GM12892 (cell line): ENCODE measurements at regions not wholly inside any gene's neighbourhood (a gene's known extent, or its start where the extent isn't known, plus 50 kb on each side); places are given as distances from the start of the nearest gene placed in this dataset.
A peak's percentile ranks its signal among the peaks of the same experiment; 100 is the strongest.

ENCODE experiments used
- DNase-seq: peaks from one replicate; pipeline ENCODE4 v3.0.0; 2011; ENCODE audit not compliant: insufficient read length
- FAIRE-seq: peaks from 2 replicates; lab custom pipeline; 2011; peaks lifted over from hg19 to GRCh38; lab: Jason Lieb, UNC
- POLR2A ChIP-seq: IDR thresholded peaks from 2 replicates; pipeline ENCODE4 v1.6.1; 2011; ENCODE audit warnings: low read depth, low read length, control low read depth
- POLR2AphosphoS5 ChIP-seq: IDR thresholded peaks from 2 replicates; pipeline ENCODE4 v1.6.1; 2011; ENCODE audit warnings: low read depth, low read length, control low read depth
- TAF1 ChIP-seq: IDR thresholded peaks from 2 replicates; pipeline ENCODE4 v1.6.1; 2011; ENCODE audit warnings: low read depth, mild to moderate bottlenecking, control low read depth, low read length, borderline replicate concordance

DNA sequence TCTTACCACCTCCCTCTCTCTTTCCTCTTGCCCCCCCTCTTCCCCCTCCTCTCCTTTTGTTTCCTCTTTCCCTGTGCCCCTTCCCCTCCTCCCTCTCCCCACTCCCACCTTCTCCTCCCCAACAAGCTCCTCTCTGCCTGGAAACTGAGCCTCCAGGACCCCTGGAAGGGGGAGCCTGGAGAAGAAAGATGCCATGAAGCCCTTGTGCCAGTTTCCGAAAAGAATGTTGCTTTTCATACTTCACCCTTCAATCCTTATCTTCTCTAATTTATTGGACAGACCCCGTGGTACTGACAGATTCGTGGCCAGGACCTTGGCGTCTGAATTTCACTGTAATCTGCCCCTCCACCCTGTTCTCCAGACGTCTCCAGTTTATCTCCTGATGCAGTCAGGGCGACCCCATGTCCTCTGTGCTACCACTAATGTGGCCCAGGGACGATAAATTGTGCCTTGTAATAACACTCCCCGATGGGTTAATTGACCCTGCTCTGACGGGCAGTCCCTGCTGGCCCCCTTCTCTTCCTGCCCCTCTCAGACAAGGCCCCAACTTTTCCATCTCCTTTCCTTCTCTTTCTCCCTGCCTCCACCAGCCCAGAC is 138.4 kb upstream of the GSE1 start:
- FAIRE-seq (no peak), DNase-seq (no peak)
- TF ChIP-seq TAF1: no peak
- no peak for TF ChIP-seq POLR2A
- TF ChIP-seq POLR2AphosphoS5: no peak

DNA sequence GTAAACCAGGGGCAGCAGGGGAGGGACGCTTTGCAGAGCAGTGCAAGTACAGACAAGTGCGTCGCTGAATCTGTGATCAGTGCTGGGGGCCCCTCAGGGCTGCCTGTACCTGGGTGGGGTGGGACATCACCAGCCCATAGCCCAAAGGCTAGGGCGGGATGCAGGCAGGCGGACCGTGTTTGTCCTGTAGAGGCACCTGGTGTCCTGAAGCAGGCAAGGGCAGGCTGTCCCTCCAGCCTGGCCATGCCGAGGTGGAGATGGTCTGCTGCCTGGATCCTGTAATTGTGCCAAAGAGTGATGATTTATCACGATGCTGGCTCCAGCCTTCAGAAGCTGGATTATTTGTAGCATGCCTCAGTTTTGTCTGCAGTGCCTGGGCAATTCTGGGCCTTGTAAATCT is 137.9 kb upstream of the GSE1 start:
- TF ChIP-seq POLR2A (no peak), TAF1 (no peak), POLR2AphosphoS5 (no peak)
- FAIRE-seq (no peak), DNase-seq (no peak)

- TF ChIP-seq POLR2A (no peak), POLR2AphosphoS5 (no peak), TAF1 (no peak)
- DNase-seq (no peak), FAIRE-seq (no peak)
Observed at GRCh38 chr16:85475691-85476300, 137.3 kb upstream of the GSE1 start.

DNA sequence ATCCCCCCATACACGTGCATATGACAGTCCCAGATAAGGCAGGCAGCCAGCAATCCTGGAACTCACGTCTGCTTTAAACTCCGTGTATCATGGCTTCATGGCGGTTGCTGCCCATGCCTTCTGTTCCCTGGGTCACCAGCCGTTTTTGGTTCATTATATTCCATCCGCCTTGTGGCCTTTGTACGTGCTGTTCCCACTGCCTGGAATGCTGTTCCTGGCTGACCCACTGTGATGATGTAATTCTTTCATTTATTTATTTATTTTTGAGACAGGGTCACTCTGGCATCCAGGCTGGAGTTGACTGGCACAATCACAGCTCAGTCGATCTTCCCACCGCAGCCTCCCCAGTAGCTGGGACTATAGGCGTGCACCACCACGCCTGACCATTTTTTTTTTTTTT is 136.7 kb upstream of the GSE1 start:
- DNase-seq (no peak), FAIRE-seq (no peak)
- TF ChIP-seq POLR2AphosphoS5: no peak
- no peak for TF ChIP-seq TAF1
- TF ChIP-seq POLR2A: no peak

DNA sequence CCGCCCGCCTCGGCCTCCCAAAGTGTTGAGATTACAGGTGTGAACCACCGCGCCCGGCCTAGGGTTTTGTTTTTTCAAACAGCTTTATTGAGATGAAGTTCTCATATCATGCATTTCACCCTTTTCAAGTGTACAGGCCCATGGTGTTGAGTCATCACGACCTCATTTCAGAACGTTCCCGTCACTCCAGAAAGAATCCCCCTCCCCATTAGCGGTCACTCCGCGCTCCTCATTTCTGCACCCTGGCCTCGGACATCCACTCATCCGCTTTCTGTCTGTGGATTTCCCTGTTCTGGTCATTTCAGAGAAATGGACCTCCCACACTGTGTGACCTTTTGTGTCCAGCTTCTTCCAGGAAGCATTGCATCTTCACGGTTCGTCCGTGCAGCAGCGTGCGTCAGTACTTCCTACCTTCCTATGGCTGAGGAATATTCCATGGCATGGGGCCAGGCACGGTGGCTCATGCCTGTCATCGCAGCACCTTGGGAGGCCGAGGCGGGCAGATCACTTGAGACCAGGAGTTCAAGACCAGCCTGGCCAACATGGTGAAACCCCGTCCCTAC is 135.2 kb upstream of the GSE1 start:
- no peak for DNase-seq
- FAIRE-seq: no peak
- TF ChIP-seq POLR2AphosphoS5 (no peak), POLR2A (no peak), TAF1 (no peak)

DNA sequence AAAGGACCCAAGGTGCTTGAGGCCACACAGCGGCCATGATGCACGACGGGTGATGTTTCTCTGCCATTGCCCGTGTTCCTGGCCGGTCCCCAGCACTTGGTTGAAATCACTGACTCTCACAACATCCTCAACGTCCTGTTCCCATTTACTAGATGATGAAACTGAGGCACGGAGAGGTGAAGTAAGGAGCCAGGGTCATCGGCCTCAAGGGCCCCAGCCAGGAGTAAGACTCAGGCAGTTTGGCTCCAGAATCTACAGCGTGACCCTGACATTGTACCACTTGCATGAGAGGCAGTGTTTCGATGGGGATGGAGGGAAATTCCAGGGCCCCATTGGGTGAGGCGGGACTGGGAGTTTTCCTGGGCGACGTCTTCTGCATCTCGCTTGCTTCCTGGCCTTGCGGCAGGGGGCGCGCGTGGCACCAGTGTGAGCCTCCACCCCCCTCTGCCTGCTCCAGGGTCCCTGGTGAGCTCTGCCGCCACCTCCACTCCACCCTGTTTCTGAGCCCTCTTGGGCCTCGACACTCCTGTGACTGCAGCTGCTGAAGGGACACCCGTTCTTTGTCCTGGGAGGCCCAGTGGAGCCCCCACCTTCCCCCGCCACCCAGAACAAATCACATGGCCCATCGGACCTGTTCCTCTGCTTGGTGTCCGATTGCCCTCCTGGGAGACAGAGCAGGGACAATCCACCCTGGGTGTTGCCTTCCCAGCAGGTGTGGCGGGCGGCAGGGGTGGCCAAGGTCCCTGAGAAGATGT is 133.0 kb upstream of the GSE1 start:
- FAIRE-seq (peak; percentile 74), DNase-seq (peak; percentile 86)
- TF ChIP-seq TAF1 (no peak), POLR2AphosphoS5 (no peak), POLR2A (no peak)

GRCh38 chr16:85480727-85481101 is 132.4 kb upstream of the GSE1 start:
- TF ChIP-seq POLR2AphosphoS5: no peak
- no peak for TF ChIP-seq POLR2A
- TF ChIP-seq TAF1: no peak
- DNase-seq (no peak), FAIRE-seq (no peak)

- no peak for FAIRE-seq
- TF ChIP-seq POLR2AphosphoS5 (no peak), TAF1 (no peak), POLR2A (no peak)
Observed at GRCh38 chr16:85481206-85481605, 131.9 kb upstream of the GSE1 start.

GRCh38 chr16:85481738-85482137 is 131.4 kb upstream of the GSE1 start:
- no peak for TF ChIP-seq TAF1
- TF ChIP-seq POLR2A: no peak
- TF ChIP-seq POLR2AphosphoS5: no peak
- FAIRE-seq (no peak), DNase-seq (no peak)

More at GRCh38 chr16:85481206-85481605, 131.9 kb upstream of the GSE1 start:
- DNase-seq: no peak

- no peak for FAIRE-seq
- DNase-seq: no peak
- TF ChIP-seq POLR2A (no peak), TAF1 (no peak), POLR2AphosphoS5 (no peak)
Observed at GRCh38 chr16:85483424-85483823, 129.7 kb upstream of the GSE1 start.

GRCh38 chr16:85484347-85485300 is 128.5 kb upstream of the GSE1 start:
- TF ChIP-seq TAF1: no peak
- no peak for TF ChIP-seq POLR2AphosphoS5
- no peak for TF ChIP-seq POLR2A
- FAIRE-seq (no peak), DNase-seq (no peak)

- FAIRE-seq (no peak), DNase-seq (no peak)
- no peak for TF ChIP-seq POLR2A
- no peak for TF ChIP-seq POLR2AphosphoS5
- TF ChIP-seq TAF1: no peak
Observed at GRCh38 chr16:85485379-85485778, 127.7 kb upstream of the GSE1 start.
